ENCODE measurements at regions not wholly inside any gene's neighbourhood (a gene's known extent, or its start where the extent isn't known, plus 50 kb on each side); places are given as distances from the start of the nearest gene placed in this dataset.

GRCh38 chr2:89850481-89850880, 1159.0 kb downstream of the RPIA start:
- ChIA-PET POLR2A (no interaction called here), RAD21 (ENCODE audit: unreplicated experiment) (no interaction called here), SMC1A (ENCODE audit: uncharacterized antibody, unreplicated experiment) (interaction anchor here (1.3 kb wide), 1 partner anchor 1018 kb away, joined by 3 read pairs; no protein-coding TSS in a partner anchor), CTCF (interaction anchor here (1.0 kb wide), 1 partner anchor 1019 kb away, joined by 3 read pairs; no protein-coding TSS in a partner anchor)
- H3K36me3 ChIP-seq (ENCODE audit: control insufficient read depth in 2 of 2, insufficient read depth in 2 of 2, low read length in 1 of 2): no peaks in the 10 kb centered on the region
- no peaks in the 10 kb centered on the region for H3K9me3 ChIP-seq (replicated peaks; ENCODE audit: control insufficient read depth, insufficient read depth, low read length)
- no peak overlapping the region for H3K4me3 ChIP-seq
- peaks cover 0 to 4% of the 10 kb centered on the region in 2 experiments; a peak in 3 of 4 replicates for H3K27me3 ChIP-seq (replicated peaks in 1 of 2; ENCODE audit: control insufficient read depth in 2 of 2, insufficient read depth in 2 of 2, low read length in 1 of 2)
- ATAC-seq (no peak), DNase-seq (ENCODE audit: low read depth, low spot score) (no peak), FAIRE-seq (no peak)
- in situ Hi-C loops (cut with MboI): no loop called here
- no peaks in the 10 kb centered on the region for H3K4me1 ChIP-seq (ENCODE audit: control insufficient read depth, insufficient read depth, low read length)
- H3K79me2 ChIP-seq (ENCODE audit: control insufficient read depth, insufficient read depth, low read length): no peaks in the 10 kb centered on the region
- intact Hi-C loops (cut with micrococcal nuclease; ENCODE audit: unreplicated experiment): no loop called here
- H3K4me2 ChIP-seq (ENCODE audit: control insufficient read depth, insufficient read depth): no peak overlapping the region
- BruUV-seq (replicated peaks): no TSS peak
- WGBS (ENCODE audit: insufficient coverage, insufficient replicate concordance, low lambda C conversion rate, missing lambda C conversion rate): 18% methylated on average over 3 of the region's 3 CpGs
- TF ChIP-seq ZBTB11 (CRISPR knock-in tag; IDR thresholded peaks at IDR 0.05): no peak
- TF ChIP-seq CTCF (IDR thresholded peaks at IDR 0.05 in 2 of 3, conservative IDR thresholded peaks at IDR 0.05 in 1 of 3; ENCODE audit: control insufficient read depth in 2 of 3, extremely low read depth in 1 of 3, insufficient read depth in 1 of 3, low read depth in 3 of 3, low read length in 3 of 3): no peak
- no peak for TF ChIP-seq MXI1 (IDR thresholded peaks at IDR 0.05; ENCODE audit: low read depth, low read length)
- no peak for TF ChIP-seq SMARCA5 (IDR thresholded peaks at IDR 0.05)
- no peak for TF ChIP-seq ZBTB4 (CRISPR knock-in tag; IDR thresholded peaks at IDR 0.05)
- TF ChIP-seq RCOR1 (conservative IDR thresholded peaks at IDR 0.05; ENCODE audit: low read depth, low read length): no peak
- H4K20me1 ChIP-seq (ENCODE audit: control insufficient read depth, insufficient read depth): no peaks in the 10 kb centered on the region
- no peak overlapping the region for H3K9ac ChIP-seq (ENCODE audit: control insufficient read depth, insufficient read depth, low read length)
- H2AFZ ChIP-seq (ENCODE audit: control insufficient read depth, low read depth, low read length): no peak overlapping the region
- H3K27ac ChIP-seq (ENCODE audit: control insufficient read depth, insufficient read depth): no peak overlapping the region

All from GM12878 (cell line).